Stomach (tissue), 8 donors: ENCODE measurements at regions not wholly inside any gene's neighbourhood (a gene's known extent, or its start where the extent isn't known, plus 50 kb on each side); places are given as distances from the start of the nearest gene placed in this dataset.

Source experiments
- DNase-seq, 2 donors: peaks; one replicate each; pipeline versions ENCODE4 v3.0.0 to v3.0.0-alpha.2; 2013 to 2019
- H3K27ac ChIP-seq, 5 donors: fragments of 200-600 bp in 4 of 5; sonication (generic) in 4 of 5; one replicate each; pipeline ENCODE4 v1.5.1; 2013 to 2019; ENCODE audit warnings: mild to moderate bottlenecking in 1 of 5, moderate library complexity in 1 of 5
- H3K27me3 ChIP-seq, 3 donors: fragments of 200-600 bp; sonication (generic); one replicate each; pipeline ENCODE4 v1.5.1; 2017 to 2019; ENCODE audit warnings: mixed run types in 1 of 3
- H3K36me3 ChIP-seq, 4 donors: fragments of 200-600 bp; sonication (generic); 1 replicate in 3 of 4; 2 replicates in 1 of 4; pipeline ENCODE4 v1.5.1; 2016 to 2019
- H3K4me1 ChIP-seq, 4 donors: fragments of 200-600 bp; sonication (generic); one replicate each; pipeline ENCODE4 v1.5.1; 2016 to 2019
- H3K4me3 ChIP-seq, 4 donors: fragments of 200-600 bp; sonication (generic) in 3 of 4; one replicate each; pipeline ENCODE4 v1.5.1; 2016 to 2019; ENCODE audit warnings: mild to moderate bottlenecking in 1 of 4
- H3K9me3 ChIP-seq, 4 donors: fragments of 200-600 bp; sonication (generic); one replicate each; pipeline ENCODE4 v1.5.1; 2016 to 2019
- EP300 ChIP-seq: sonication (generic); formaldehyde crosslinking; IDR thresholded peaks from one replicate; pipeline ENCODE4 v1.6.1; 2017; ENCODE audit warnings: antibody characterized with exemption
- POLR2A ChIP-seq, 4 donors: fragments of 450-650 bp; IDR thresholded peaks; one replicate each; pipeline ENCODE4 v1.6.1; 2016; ENCODE audit warnings: antibody characterized with exemption in 4 of 4, control low read depth in 2 of 4, mild to moderate bottlenecking in 1 of 4, moderate library complexity in 1 of 4
- POLR2AphosphoS5 ChIP-seq, 3 donors: sonication (generic); formaldehyde crosslinking; IDR thresholded peaks; one replicate each; pipeline ENCODE4 v1.6.1; 2016; ENCODE audit warnings: antibody characterized with exemption in 3 of 3
- WGBS, 5 donors: extraction: QIAGEN DNeasy Blood & Tissue Kit in 3 of 5; methylation state at CpG; one replicate each; pipeline versions ENCODE4 v1.1.5 to v1.1.7; 2013 to 2018; 5-methylcytosine and 5-hydroxymethylcytosine counted together
- intact Hi-C: fragments of 100-400 bp; cut with DNase I; formaldehyde crosslinking; loops from one replicate; pipeline ENCODE4 v1.15.1; 2023; ENCODE audit warnings: low total_unique reads
- small RNA-seq, 4 donors: library from RNA; depleted of rRNA; stranded (forward); fragments of <200 nt; gene quantifications; one replicate each; pipeline ENCODE3, GENCODE V24; 2016
- TF ChIP-seq, protein P1 (sequence below), 7 experiments: fragments of 450-650 bp in 4 of 7; fragments of 200-600 bp in 3 of 7; sonication (generic) in 3 of 7; IDR thresholded peaks; one replicate each; pipeline ENCODE4 v1.5.1; 2016 to 2019; ENCODE audit warnings: antibody characterized with exemption in 7 of 7, control low read depth in 2 of 7, mild to moderate bottlenecking in 1 of 7
- donor health status: healthy with polysubstance abuse.
- donor health status: Bipolar disorder and iron deficiency.
- donor health status: healthy.

DNA sequence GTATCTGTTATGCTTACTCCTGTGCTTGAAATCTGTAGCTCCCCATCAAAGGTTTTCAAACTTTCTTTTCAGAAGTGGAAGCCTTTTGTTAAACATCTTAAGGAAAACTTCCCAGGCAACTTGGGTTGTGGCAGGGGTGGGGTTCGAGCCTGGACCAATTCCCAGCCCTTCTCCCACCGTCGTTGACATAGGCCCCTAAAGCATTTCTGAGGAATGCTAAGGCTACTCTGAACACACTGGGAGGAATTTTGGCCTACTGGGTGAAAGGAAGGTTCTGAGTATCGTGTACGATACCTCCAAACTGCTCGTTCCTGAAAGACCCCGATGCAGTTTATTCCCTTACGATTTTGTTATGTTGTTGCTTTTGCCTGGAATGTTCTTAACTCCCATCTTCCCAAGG is 56.1 kb upstream of the PMFBP1 start:
- H3K27ac ChIP-seq = no peak overlapping the region
- no peak overlapping the region for H3K4me3 ChIP-seq
- H3K36me3 ChIP-seq = no peaks in the 10 kb centered on the region
- H3K4me1 ChIP-seq = no peaks in the 10 kb centered on the region
- no peaks in the 10 kb centered on the region for H3K27me3 ChIP-seq
- no peak for TF ChIP-seq EP300
- TF ChIP-seq, protein P1, sequence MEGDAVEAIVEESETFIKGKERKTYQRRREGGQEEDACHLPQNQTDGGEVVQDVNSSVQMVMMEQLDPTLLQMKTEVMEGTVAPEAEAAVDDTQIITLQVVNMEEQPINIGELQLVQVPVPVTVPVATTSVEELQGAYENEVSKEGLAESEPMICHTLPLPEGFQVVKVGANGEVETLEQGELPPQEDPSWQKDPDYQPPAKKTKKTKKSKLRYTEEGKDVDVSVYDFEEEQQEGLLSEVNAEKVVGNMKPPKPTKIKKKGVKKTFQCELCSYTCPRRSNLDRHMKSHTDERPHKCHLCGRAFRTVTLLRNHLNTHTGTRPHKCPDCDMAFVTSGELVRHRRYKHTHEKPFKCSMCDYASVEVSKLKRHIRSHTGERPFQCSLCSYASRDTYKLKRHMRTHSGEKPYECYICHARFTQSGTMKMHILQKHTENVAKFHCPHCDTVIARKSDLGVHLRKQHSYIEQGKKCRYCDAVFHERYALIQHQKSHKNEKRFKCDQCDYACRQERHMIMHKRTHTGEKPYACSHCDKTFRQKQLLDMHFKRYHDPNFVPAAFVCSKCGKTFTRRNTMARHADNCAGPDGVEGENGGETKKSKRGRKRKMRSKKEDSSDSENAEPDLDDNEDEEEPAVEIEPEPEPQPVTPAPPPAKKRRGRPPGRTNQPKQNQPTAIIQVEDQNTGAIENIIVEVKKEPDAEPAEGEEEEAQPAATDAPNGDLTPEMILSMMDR (IDR thresholded peaks at IDR 0.05) = no peak
- TF ChIP-seq POLR2AphosphoS5 (IDR thresholded peaks at IDR 0.05) = no peak
- TF ChIP-seq POLR2A (IDR thresholded peaks at IDR 0.05) = no peak
- DNase-seq = no peak
- intact Hi-C loops = no loop called here
- WGBS, 5 donors = 81 to 84% (median 84%) methylated on average over 8 of the region's 8 CpGs
- H3K9me3 ChIP-seq = no peaks in the 10 kb centered on the region

DNA sequence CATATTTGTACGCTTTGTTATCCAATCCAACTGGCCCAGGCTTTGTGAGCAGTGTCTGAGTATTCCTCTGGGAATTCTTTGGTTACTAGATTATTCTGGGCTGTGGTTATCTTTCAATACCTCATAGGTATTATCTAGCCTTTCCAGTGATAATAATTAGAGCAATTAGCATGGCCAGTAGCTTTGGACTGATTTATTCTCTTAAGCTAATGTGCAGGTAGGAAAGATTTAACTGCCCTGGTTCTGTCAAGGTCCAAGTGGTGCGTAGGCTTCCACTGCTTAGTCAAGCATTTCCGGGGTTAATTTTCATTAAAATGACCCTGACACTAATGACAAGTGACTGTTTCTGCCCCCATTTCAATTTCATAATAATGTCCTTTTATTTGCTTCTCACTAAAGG is 54.2 kb upstream of the PMFBP1 start:
- no peaks in the 10 kb centered on the region for H3K27me3 ChIP-seq
- DNase-seq = no peak
- no peaks in the 10 kb centered on the region for H3K36me3 ChIP-seq
- intact Hi-C loops = no loop called here
- H3K27ac ChIP-seq = no peak overlapping the region
- no peak overlapping the region for H3K4me3 ChIP-seq
- WGBS, 5 donors = 84 to 92% (median 88%) methylated on average over 2 to 3 of the region's 3 CpGs
- TF ChIP-seq POLR2AphosphoS5 (IDR thresholded peaks at IDR 0.05) = no peak
- TF ChIP-seq EP300 = no peak
- TF ChIP-seq POLR2A (IDR thresholded peaks at IDR 0.05) = no peak
- TF ChIP-seq, protein P1 (IDR thresholded peaks at IDR 0.05) = no peak
- no peaks in the 10 kb centered on the region for H3K9me3 ChIP-seq
- H3K4me1 ChIP-seq = no peaks in the 10 kb centered on the region

- Histone ChIP-seq H3K36me3 (no peaks in the 10 kb centered on the region), H3K9me3 (no peaks in the 10 kb centered on the region), H3K27me3 (no peaks in the 10 kb centered on the region), H3K4me3 (no peak overlapping the region), H3K27ac (no peak overlapping the region), H3K4me1 (no peaks in the 10 kb centered on the region)
- no peak for TF ChIP-seq EP300
- no peak for TF ChIP-seq POLR2A (IDR thresholded peaks at IDR 0.05)
- TF ChIP-seq POLR2AphosphoS5 (IDR thresholded peaks at IDR 0.05) = no peak
- DNase-seq = no peak
- WGBS, 5 donors = 42 to 79% (median 49%) methylated on average over 6 of the region's 6 CpGs
- intact Hi-C loops = no loop called here
Observed at GRCh38 chr16:72224260-72224768, 52.4 kb upstream of the PMFBP1 start.

GRCh38 chr16:72222503-72222902 is 50.5 kb upstream of the PMFBP1 start:
- intact Hi-C loops = no loop called here
- H3K4me1 ChIP-seq = no peaks in the 10 kb centered on the region
- H3K36me3 ChIP-seq = no peaks in the 10 kb centered on the region
- no peaks in the 10 kb centered on the region for H3K9me3 ChIP-seq
- no peak for DNase-seq
- TF ChIP-seq POLR2A (IDR thresholded peaks at IDR 0.05) = no peak
- no peak for TF ChIP-seq POLR2AphosphoS5 (IDR thresholded peaks at IDR 0.05)
- TF ChIP-seq, protein P1 (IDR thresholded peaks at IDR 0.05) = no peak
- TF ChIP-seq EP300 = no peak
- H3K27ac ChIP-seq = no peak overlapping the region
- WGBS, 5 donors = 90 to 94% (median 93%) methylated on average over 2 of the region's 2 CpGs
- H3K27me3 ChIP-seq = no peaks in the 10 kb centered on the region
- H3K4me3 ChIP-seq = no peak overlapping the region

Small RNA genes in the stretch of these regions (small RNA-seq; reads per million reads assigned to genes)
- gene RF00026 (0 reads per million in 4 donors), gene RNU7-90P (0 reads per million in 4 donors)
